HG02884 (cell line): ENCODE measurements at regions not wholly inside any gene's neighbourhood (a gene's known extent, or its start where the extent isn't known, plus 50 kb on each side); places are given as distances from the start of the nearest gene placed in this dataset.
A peak's percentile ranks its signal among the peaks of the same experiment; 100 is the strongest.

ENCODE experiments used
- ATAC-seq: cut with Tn5 transposase; IDR thresholded peaks from one replicate; pipeline ENCODE4 v1.9.1; 2021; ENCODE audit warnings: mild to moderate bottlenecking, moderate library complexity; ENCODE audit not compliant: unreplicated experiment

- ATAC-seq = no peak
Observed at GRCh38 chr2:151037434-151037833, 224.2 kb downstream of the RBM43 start.

- ATAC-seq = no peak
Observed at GRCh38 chr2:151033271-151034248, 228.1 kb downstream of the RBM43 start.

GRCh38 chr2:151032741-151033191, 228.9 kb downstream of the RBM43 start:
- ATAC-seq = no peak

- no peak for ATAC-seq
Observed at GRCh38 chr2:151030663-151031230, 230.9 kb downstream of the RBM43 start.

GRCh38 chr2:151029406-151030157, 232.1 kb downstream of the RBM43 start:
- ATAC-seq = no peak

GRCh38 chr2:151028691-151029176, 232.9 kb downstream of the RBM43 start:
- no peak for ATAC-seq

GRCh38 chr2:151027151-151027550, 234.5 kb downstream of the RBM43 start:
- ATAC-seq = no peak

GRCh38 chr2:151025816-151026215, 235.8 kb downstream of the RBM43 start:
- ATAC-seq = no peak

- no peak for ATAC-seq
Observed at GRCh38 chr2:151024696-151025251, 236.9 kb downstream of the RBM43 start.

GRCh38 chr2:151021747-151022452, 239.8 kb downstream of the RBM43 start:
- no peak for ATAC-seq

GRCh38 chr2:151020411-151020810, 241.3 kb downstream of the RBM43 start:
- ATAC-seq = peak; percentile 93

GRCh38 chr2:151009437-151010175, 252.1 kb downstream of the RBM43 start:
- no peak for ATAC-seq

GRCh38 chr2:151007365-151007764, 254.3 kb downstream of the RBM43 start:
- no peak for ATAC-seq

- no peak for ATAC-seq
Observed at GRCh38 chr2:151002959-151003600, 258.6 kb downstream of the RBM43 start.

- no peak for ATAC-seq
Observed at GRCh38 chr2:150997702-150998440, 263.8 kb downstream of the RBM43 start.

- ATAC-seq = no peak
Observed at GRCh38 chr2:150997066-150997465, 264.6 kb downstream of the RBM43 start.

- no peak for ATAC-seq
Observed at GRCh38 chr2:150994076-150994475, 267.6 kb downstream of the RBM43 start.

- no peak for ATAC-seq
Observed at GRCh38 chr2:150989969-150990368, 271.7 kb downstream of the RBM43 start.
